ENCODE measurements at regions not wholly inside any gene's neighbourhood (a gene's known extent, or its start where the extent isn't known, plus 50 kb on each side); places are given as distances from the start of the nearest gene placed in this dataset.
"Not testable (repeated sequence)": the region's sequence is repeated elsewhere in the genome, so short reads cannot be mapped to it uniquely, and the experiment has no call there.

GRCh38 chr16:16648002-16648401 is 269.1 kb downstream of the NPIPA7 start:
- TF ChIP-seq CTCF (conservative IDR thresholded peaks at IDR 0.05); ZFX (IDR thresholded peaks at IDR 0.05): not testable (repeated sequence)

All from C4-2B (cell line).